ENCODE measurements at regions not wholly inside any gene's neighbourhood (a gene's known extent, or its start where the extent isn't known, plus 50 kb on each side); places are given as distances from the start of the nearest gene placed in this dataset.

GRCh38 chr6:126913651-126914050 lies 204.8 kb upstream of the RSPO3 start:
- TF ChIP-seq CTCF (conservative IDR thresholded peaks at IDR 0.05; ENCODE audit: low read depth, low read length) = no peak
- no peak for TF ChIP-seq EZH2 (IDR thresholded peaks at IDR 0.05; ENCODE audit: low read length, unreplicated experiment)
- no peak for TF ChIP-seq EZH2phosphoT487 (IDR thresholded peaks at IDR 0.05; ENCODE audit: borderline replicate concordance, low read length)
- Histone ChIP-seq H4K20me1 (ENCODE audit: low read length) (no peaks in the 10 kb centered on the region), H3K36me3 (ENCODE audit: low read depth, low read length) (no peaks in the 10 kb centered on the region), H3K27ac (ENCODE audit: low read length) (no peak overlapping the region), H3K9me3 (ENCODE audit: low read length) (no peaks in the 10 kb centered on the region), H3K9ac (ENCODE audit: low read length) (no peak overlapping the region), H3K4me1 (ENCODE audit: insufficient read depth, low read length) (no peaks in the 10 kb centered on the region), H3K4me3 (ENCODE audit: low read length) (no peak overlapping the region), H3K27me3 (ENCODE audit: low read length) (no peaks in the 10 kb centered on the region), H2AFZ (ENCODE audit: low read length) (no peak overlapping the region), H3K79me2 (ENCODE audit: low read length) (no peaks in the 10 kb centered on the region), H3F3A (ENCODE audit: low read length, unreplicated experiment) (no peaks in the 10 kb centered on the region), H3K9me2 (replicated peaks; ENCODE audit: low read length) (no peaks in the 10 kb centered on the region), H3K4me2 (ENCODE audit: low read length) (no peak overlapping the region)
- CTCF ChIA-PET = no interaction called here
- intact Hi-C loops (cut with micrococcal nuclease) = no loop called here
- DNase-seq = no peak
- BruUV-seq (replicated peaks) = no TSS peak
- ATAC-seq = no peak
- POLR2A ChIA-PET (ENCODE audit: unreplicated experiment) = no interaction called here

- H3K4me2 ChIP-seq (ENCODE audit: low read length) = no peak overlapping the region
- intact Hi-C loops (cut with micrococcal nuclease) = no loop called here
- no peak overlapping the region for H3K4me3 ChIP-seq (ENCODE audit: low read length)
- DNase-seq (no peak), ATAC-seq (no peak)
- ChIA-PET CTCF (no interaction called here), POLR2A (ENCODE audit: unreplicated experiment) (no interaction called here)
- H3K36me3 ChIP-seq (ENCODE audit: low read depth, low read length) = no peaks in the 10 kb centered on the region
- no peak overlapping the region for H2AFZ ChIP-seq (ENCODE audit: low read length)
- no peaks in the 10 kb centered on the region for H3K9me3 ChIP-seq (ENCODE audit: low read length)
- no peak overlapping the region for H3K27ac ChIP-seq (ENCODE audit: low read length)
- no peaks in the 10 kb centered on the region for H3F3A ChIP-seq (ENCODE audit: low read length, unreplicated experiment)
- H4K20me1 ChIP-seq (ENCODE audit: low read length) = no peaks in the 10 kb centered on the region
- H3K9ac ChIP-seq (ENCODE audit: low read length) = no peak overlapping the region
- no peaks in the 10 kb centered on the region for H3K4me1 ChIP-seq (ENCODE audit: insufficient read depth, low read length)
- H3K27me3 ChIP-seq (ENCODE audit: low read length) = no peaks in the 10 kb centered on the region
- TF ChIP-seq EZH2 (IDR thresholded peaks at IDR 0.05; ENCODE audit: low read length, unreplicated experiment) = no peak
- no peak for TF ChIP-seq CTCF (conservative IDR thresholded peaks at IDR 0.05; ENCODE audit: low read depth, low read length)
- TF ChIP-seq EZH2phosphoT487 (IDR thresholded peaks at IDR 0.05; ENCODE audit: borderline replicate concordance, low read length) = no peak
- no TSS peak for BruUV-seq (replicated peaks)
- H3K79me2 ChIP-seq (ENCODE audit: low read length) = no peaks in the 10 kb centered on the region
- H3K9me2 ChIP-seq (replicated peaks; ENCODE audit: low read length) = no peaks in the 10 kb centered on the region
Observed at GRCh38 chr6:126914172-126914571, 204.3 kb upstream of the RSPO3 start.

- intact Hi-C loops (cut with micrococcal nuclease) = no loop called here
- Histone ChIP-seq H3F3A (ENCODE audit: low read length, unreplicated experiment) (no peaks in the 10 kb centered on the region), H3K4me2 (ENCODE audit: low read length) (no peak overlapping the region), H3K36me3 (ENCODE audit: low read depth, low read length) (no peaks in the 10 kb centered on the region), H3K4me1 (ENCODE audit: insufficient read depth, low read length) (no peaks in the 10 kb centered on the region), H3K9me3 (ENCODE audit: low read length) (no peaks in the 10 kb centered on the region), H3K9me2 (replicated peaks; ENCODE audit: low read length) (no peaks in the 10 kb centered on the region), H3K4me3 (ENCODE audit: low read length) (no peak overlapping the region), H3K27ac (ENCODE audit: low read length) (no peak overlapping the region), H3K79me2 (ENCODE audit: low read length) (no peaks in the 10 kb centered on the region), H2AFZ (ENCODE audit: low read length) (no peak overlapping the region), H3K9ac (ENCODE audit: low read length) (no peak overlapping the region), H4K20me1 (ENCODE audit: low read length) (no peaks in the 10 kb centered on the region), H3K27me3 (ENCODE audit: low read length) (no peaks in the 10 kb centered on the region)
- ChIA-PET POLR2A (ENCODE audit: unreplicated experiment) (no interaction called here), CTCF (no interaction called here)
- ATAC-seq = no peak
- no peak for DNase-seq
- no peak for TF ChIP-seq CTCF (conservative IDR thresholded peaks at IDR 0.05; ENCODE audit: low read depth, low read length)
- no peak for TF ChIP-seq EZH2 (IDR thresholded peaks at IDR 0.05; ENCODE audit: low read length, unreplicated experiment)
- TF ChIP-seq EZH2phosphoT487 (IDR thresholded peaks at IDR 0.05; ENCODE audit: borderline replicate concordance, low read length) = no peak
- no TSS peak for BruUV-seq (replicated peaks)
Observed at GRCh38 chr6:126914801-126915200, 203.7 kb upstream of the RSPO3 start.
